MM.1S (cell line): ENCODE measurements at regions not wholly inside any gene's neighbourhood (a gene's known extent, or its start where the extent isn't known, plus 50 kb on each side); places are given as distances from the start of the nearest gene placed in this dataset.

ENCODE experiments used
- DNase-seq: peaks from one replicate; pipeline ENCODE4 v3.0.0-alpha.2; 2015
- H2AFZ ChIP-seq: fragments of 300-600 bp; sonication (generic); 2 replicates; pipeline ENCODE4 v1.6.0; 2016; ENCODE audit warnings: antibody characterized with exemption, low read length
- H3F3A ChIP-seq: fragments of 300-600 bp; sonication (generic); 2 replicates; pipeline ENCODE4 v1.6.1; 2016; ENCODE audit warnings: mild to moderate bottlenecking, antibody characterized with exemption, low read length, moderate library complexity, mixed read lengths; ENCODE audit not compliant: insufficient read depth
- H3K27ac ChIP-seq: fragments of 300-600 bp; sonication (generic); 2 replicates; pipeline ENCODE4 v1.5.1; 2016; ENCODE audit warnings: mild to moderate bottlenecking, low read length
- H3K27me3 ChIP-seq: fragments of 300-600 bp; sonication (generic); replicated peaks from 2 replicates; pipeline ENCODE4 v1.6.0; 2016; ENCODE audit warnings: low read length; ENCODE audit not compliant: insufficient read depth
- H3K36me3 ChIP-seq: fragments of 300-600 bp; sonication (generic); replicated peaks from 2 replicates; pipeline ENCODE4 v1.6.1; 2016; ENCODE audit warnings: mild to moderate bottlenecking, low read length, mixed read lengths; ENCODE audit not compliant: insufficient read depth
- H3K4me1 ChIP-seq: fragments of 300-600 bp; sonication (generic); 2 replicates; pipeline ENCODE4 v1.6.1; 2016; ENCODE audit warnings: low read length, mixed read lengths
- H3K4me2 ChIP-seq: fragments of 300-600 bp; sonication (generic); 2 replicates; pipeline ENCODE4 v1.6.0; 2016; ENCODE audit warnings: low read depth, low read length
- H3K4me3 ChIP-seq: fragments of 300-600 bp; sonication (generic); 2 replicates; pipeline ENCODE4 v1.5.1; 2016; ENCODE audit warnings: low read length, mixed read lengths
- H3K79me2 ChIP-seq: fragments of 300-600 bp; sonication (generic); 2 replicates; pipeline ENCODE4 v1.6.1; 2016; ENCODE audit warnings: mixed run types, low read length, mixed read lengths
- H3K9ac ChIP-seq: fragments of 300-600 bp; sonication (generic); 2 replicates; pipeline ENCODE4 v1.6.1; 2016; ENCODE audit warnings: low read length, mixed read lengths
- H3K9me2 ChIP-seq: fragments of 300-600 bp; sonication (generic); replicated peaks from 2 replicates; pipeline ENCODE4 v1.6.1; 2016; ENCODE audit warnings: mild to moderate bottlenecking, low read length, mixed read lengths; ENCODE audit not compliant: insufficient read depth
- H3K9me3 ChIP-seq: fragments of 300-600 bp; sonication (generic); replicated peaks from 2 replicates; pipeline ENCODE4 v1.6.1; 2016; ENCODE audit warnings: mild to moderate bottlenecking, low read length, mixed read lengths; ENCODE audit not compliant: insufficient read depth
- H4K20me1 ChIP-seq: fragments of 300-600 bp; sonication (generic); 2 replicates; pipeline ENCODE4 v1.6.1; 2016; ENCODE audit warnings: mild to moderate bottlenecking, low read length, moderate library complexity, mixed read lengths; ENCODE audit not compliant: insufficient read depth
- CTCF ChIP-seq: fragments of 300-600 bp; sonication (generic); IDR thresholded peaks from 2 replicates; pipeline ENCODE4 v1.5.1; 2016; ENCODE audit warnings: antibody characterized with exemption, low read length, mixed read lengths
- EZH2 ChIP-seq: fragments of 300-600 bp; sonication (generic); optimal IDR thresholded peaks from 2 replicates; pipeline ENCODE3; 2017; ENCODE audit warnings: low read depth, mild to moderate bottlenecking, antibody characterized with exemption, low read length, mixed read lengths
- EZH2phosphoT487 ChIP-seq: fragments of 300-600 bp; sonication (generic); IDR thresholded peaks from 2 replicates; pipeline ENCODE4 v1.6.1; 2018; ENCODE audit warnings: antibody characterized with exemption, low read length

- no peaks in the 10 kb centered on the region for H3K4me1 ChIP-seq
- H3K27me3 ChIP-seq = no peaks in the 10 kb centered on the region
- H2AFZ ChIP-seq = no peak overlapping the region
- no peak for DNase-seq
- no peak overlapping the region for H3K4me2 ChIP-seq
- no peak overlapping the region for H3K4me3 ChIP-seq
- H3K79me2 ChIP-seq = no peaks in the 10 kb centered on the region
- no peaks in the 10 kb centered on the region for H3K9me3 ChIP-seq
- no peaks in the 10 kb centered on the region for H3K9me2 ChIP-seq
- TF ChIP-seq EZH2phosphoT487 (no peak), EZH2 (no peak), CTCF (no peak)
- no peak overlapping the region for H3K9ac ChIP-seq
- H3K36me3 ChIP-seq = no peaks in the 10 kb centered on the region
- H3F3A ChIP-seq = no peaks in the 10 kb centered on the region
- H3K27ac ChIP-seq = no peak overlapping the region
- H4K20me1 ChIP-seq = no peaks in the 10 kb centered on the region
Measured at GRCh38 chr6:40251637-40252300, 317.5 kb upstream of the MOCS1 start.

GRCh38 chr6:40249935-40250334 lies 315.7 kb upstream of the MOCS1 start:
- no peaks in the 10 kb centered on the region for H3K79me2 ChIP-seq
- no peaks in the 10 kb centered on the region for H3K36me3 ChIP-seq
- H3K9ac ChIP-seq = no peak overlapping the region
- no peaks in the 10 kb centered on the region for H3K9me2 ChIP-seq
- H4K20me1 ChIP-seq = no peaks in the 10 kb centered on the region
- H3K27me3 ChIP-seq = no peaks in the 10 kb centered on the region
- no peaks in the 10 kb centered on the region for H3F3A ChIP-seq
- no peak overlapping the region for H3K27ac ChIP-seq
- no peak overlapping the region for H3K4me3 ChIP-seq
- H3K4me2 ChIP-seq = no peak overlapping the region
- DNase-seq = no peak
- H2AFZ ChIP-seq = no peak overlapping the region
- H3K9me3 ChIP-seq = no peaks in the 10 kb centered on the region
- TF ChIP-seq EZH2phosphoT487 (no peak), CTCF (no peak), EZH2 (no peak)
- no peaks in the 10 kb centered on the region for H3K4me1 ChIP-seq

GRCh38 chr6:40247516-40248115 lies 313.4 kb upstream of the MOCS1 start:
- H3K9me3 ChIP-seq = no peaks in the 10 kb centered on the region
- no peak overlapping the region for H3K4me3 ChIP-seq
- H3K9ac ChIP-seq = no peak overlapping the region
- TF ChIP-seq CTCF (no peak), EZH2phosphoT487 (no peak), EZH2 (no peak)
- H3K79me2 ChIP-seq = no peaks in the 10 kb centered on the region
- no peaks in the 10 kb centered on the region for H3K36me3 ChIP-seq
- no peaks in the 10 kb centered on the region for H4K20me1 ChIP-seq
- no peaks in the 10 kb centered on the region for H3K9me2 ChIP-seq
- H3F3A ChIP-seq = no peaks in the 10 kb centered on the region
- H3K27me3 ChIP-seq = no peaks in the 10 kb centered on the region
- H3K4me2 ChIP-seq = no peak overlapping the region
- H2AFZ ChIP-seq = no peak overlapping the region
- no peaks in the 10 kb centered on the region for H3K4me1 ChIP-seq
- H3K27ac ChIP-seq = no peak overlapping the region
- DNase-seq = no peak
